WI38 (cell line): ENCODE measurements at regions not wholly inside any gene's neighbourhood (a gene's known extent, or its start where the extent isn't known, plus 50 kb on each side); places are given as distances from the start of the nearest gene placed in this dataset.
"Not testable (repeated sequence)": the region's sequence is repeated elsewhere in the genome, so short reads cannot be mapped to it uniquely, and the experiment has no call there.

Experiments used
- H3K4me3 ChIP-seq: 2 replicates; pipeline ENCODE4 v1.5.1; 2011; ENCODE audit warnings: low read depth, mild to moderate bottlenecking, control low read depth, low read length
- TF ChIP-seq, protein P1 (sequence below): IDR thresholded peaks from 2 replicates; pipeline ENCODE4 v1.5.1; 2012; ENCODE audit warnings: low read depth, mild to moderate bottlenecking, control low read depth, low read length

DNA sequence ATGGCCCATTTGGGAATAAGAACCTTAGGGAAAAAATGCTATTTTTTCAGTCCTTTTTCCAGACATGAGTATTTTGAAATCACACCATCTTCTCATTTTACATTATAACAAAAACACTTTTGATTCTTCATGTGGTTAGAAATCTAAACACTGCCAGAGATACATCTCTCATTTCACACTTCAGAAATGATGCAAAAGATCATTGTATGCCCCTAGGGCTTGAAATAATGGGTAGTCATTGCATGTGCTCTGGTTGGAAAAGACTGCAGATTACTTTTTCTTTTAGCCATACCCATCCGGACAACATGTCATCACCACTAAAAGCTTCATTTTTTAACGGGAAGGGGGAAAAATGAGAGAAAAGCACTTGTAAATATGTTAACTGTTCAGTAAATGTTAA lies 1152.2 kb upstream of the ADGRL4 start:
- TF ChIP-seq, protein P1, sequence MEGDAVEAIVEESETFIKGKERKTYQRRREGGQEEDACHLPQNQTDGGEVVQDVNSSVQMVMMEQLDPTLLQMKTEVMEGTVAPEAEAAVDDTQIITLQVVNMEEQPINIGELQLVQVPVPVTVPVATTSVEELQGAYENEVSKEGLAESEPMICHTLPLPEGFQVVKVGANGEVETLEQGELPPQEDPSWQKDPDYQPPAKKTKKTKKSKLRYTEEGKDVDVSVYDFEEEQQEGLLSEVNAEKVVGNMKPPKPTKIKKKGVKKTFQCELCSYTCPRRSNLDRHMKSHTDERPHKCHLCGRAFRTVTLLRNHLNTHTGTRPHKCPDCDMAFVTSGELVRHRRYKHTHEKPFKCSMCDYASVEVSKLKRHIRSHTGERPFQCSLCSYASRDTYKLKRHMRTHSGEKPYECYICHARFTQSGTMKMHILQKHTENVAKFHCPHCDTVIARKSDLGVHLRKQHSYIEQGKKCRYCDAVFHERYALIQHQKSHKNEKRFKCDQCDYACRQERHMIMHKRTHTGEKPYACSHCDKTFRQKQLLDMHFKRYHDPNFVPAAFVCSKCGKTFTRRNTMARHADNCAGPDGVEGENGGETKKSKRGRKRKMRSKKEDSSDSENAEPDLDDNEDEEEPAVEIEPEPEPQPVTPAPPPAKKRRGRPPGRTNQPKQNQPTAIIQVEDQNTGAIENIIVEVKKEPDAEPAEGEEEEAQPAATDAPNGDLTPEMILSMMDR, result no peak
- H3K4me3 ChIP-seq, result no peak overlapping the region

DNA sequence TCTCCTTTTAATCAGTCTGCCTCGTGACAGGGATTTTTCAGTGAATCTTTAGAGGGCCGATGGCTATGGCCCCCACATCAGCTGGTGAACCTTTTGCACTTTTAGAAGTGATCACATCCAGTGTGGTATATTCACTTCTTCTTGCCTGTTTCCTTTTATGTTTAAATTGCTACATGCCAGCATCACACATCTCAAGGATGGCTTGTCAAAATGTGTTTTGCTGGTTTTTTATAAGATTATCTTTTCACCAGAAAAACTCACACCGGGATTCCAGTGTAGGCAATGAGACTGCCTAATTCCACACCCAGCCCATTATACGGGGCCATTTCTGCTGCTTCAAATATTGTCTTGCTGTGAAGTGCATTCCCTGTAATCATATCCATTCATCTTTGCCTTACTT lies 1151.7 kb upstream of the ADGRL4 start:
- TF ChIP-seq, protein P1, result no peak
- H3K4me3 ChIP-seq, result no peak overlapping the region

DNA sequence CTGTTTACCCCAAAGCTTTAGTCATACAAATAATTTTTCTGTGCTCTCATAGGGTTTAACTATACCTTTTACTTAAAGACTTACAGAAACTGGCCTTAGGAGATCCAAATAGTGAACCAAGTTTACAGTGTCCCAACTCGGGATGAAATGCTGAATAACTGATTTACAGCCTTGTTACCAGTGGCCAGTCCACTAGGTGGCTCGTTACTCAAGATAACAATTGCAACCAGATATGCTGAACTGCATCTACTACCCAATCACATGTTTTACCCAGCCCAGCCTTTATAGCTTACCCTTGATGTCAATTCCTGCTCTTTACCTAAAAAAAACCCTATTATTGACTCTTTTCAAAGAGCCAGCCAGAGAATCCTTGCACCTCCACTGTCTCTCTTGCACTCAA lies 1148.8 kb upstream of the ADGRL4 start:
- H3K4me3 ChIP-seq, result no peak overlapping the region
- TF ChIP-seq, protein P1, result no peak

DNA sequence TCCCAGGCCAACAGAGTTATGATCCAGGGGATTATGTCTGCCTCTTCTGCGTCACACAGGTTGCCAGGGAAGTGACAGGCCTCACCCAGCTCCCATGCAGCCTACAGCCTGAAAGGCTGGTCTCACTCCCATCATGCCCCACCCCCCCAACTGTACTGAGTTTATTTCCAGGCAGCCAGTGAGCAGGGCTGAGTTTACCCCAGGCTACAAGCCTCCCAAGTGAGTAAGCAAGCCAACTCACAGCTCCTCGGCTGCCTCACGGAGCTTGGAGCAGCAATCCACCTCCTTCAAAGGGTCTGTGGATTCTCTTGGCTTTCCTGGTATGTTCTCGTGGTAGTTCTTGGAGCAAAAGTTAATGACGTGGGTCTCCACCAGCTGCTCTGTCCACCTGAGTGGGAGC lies 1147.6 kb upstream of the ADGRL4 start:
- TF ChIP-seq, protein P1, result no peak
- no peak overlapping the region for H3K4me3 ChIP-seq

DNA sequence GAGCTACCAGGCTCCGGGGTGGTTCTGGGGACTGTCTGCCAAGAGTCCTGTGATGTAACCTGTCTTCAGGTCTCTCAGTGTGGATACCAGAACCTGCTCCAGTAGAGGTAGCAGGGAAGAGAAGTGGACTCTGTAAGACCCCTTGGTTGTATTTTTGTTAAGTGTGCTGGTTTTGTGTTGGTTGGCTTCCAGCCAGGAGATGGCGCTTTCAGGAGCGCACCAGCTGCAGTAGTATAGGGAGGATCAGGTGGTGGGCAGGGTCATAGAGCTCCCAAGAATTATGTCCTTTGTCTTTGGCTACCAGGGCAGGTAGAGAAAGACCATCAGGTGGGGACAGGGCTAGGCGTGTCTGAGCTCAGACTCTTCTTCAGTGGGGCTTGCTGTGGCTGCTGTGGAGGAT lies 1147.2 kb upstream of the ADGRL4 start:
- TF ChIP-seq, protein P1, result no peak

DNA sequence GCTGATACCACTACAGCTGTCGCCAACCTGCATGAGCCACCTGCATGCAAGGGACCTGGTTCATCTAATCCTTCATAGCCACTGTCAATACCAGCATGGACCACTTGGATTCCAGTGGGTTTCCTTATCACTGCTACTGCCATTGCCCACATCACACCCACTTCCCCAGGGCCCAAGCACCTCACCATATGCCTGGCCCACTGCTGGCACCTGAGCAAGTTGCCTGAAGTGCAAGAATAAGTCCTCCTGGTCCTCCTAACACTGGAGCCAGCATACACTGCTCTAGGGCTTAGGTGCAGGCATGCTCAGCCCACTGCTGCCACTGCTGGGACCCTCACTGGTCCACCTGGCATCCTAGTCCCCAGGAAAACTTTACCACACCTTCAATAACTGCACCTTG lies 1136.8 kb upstream of the ADGRL4 start:
- H3K4me3 ChIP-seq, result no peak overlapping the region
- TF ChIP-seq, protein P1, result no peak

More for the DNA sequence above, 1147.2 kb upstream of the ADGRL4 start:
- no peak overlapping the region for H3K4me3 ChIP-seq

DNA sequence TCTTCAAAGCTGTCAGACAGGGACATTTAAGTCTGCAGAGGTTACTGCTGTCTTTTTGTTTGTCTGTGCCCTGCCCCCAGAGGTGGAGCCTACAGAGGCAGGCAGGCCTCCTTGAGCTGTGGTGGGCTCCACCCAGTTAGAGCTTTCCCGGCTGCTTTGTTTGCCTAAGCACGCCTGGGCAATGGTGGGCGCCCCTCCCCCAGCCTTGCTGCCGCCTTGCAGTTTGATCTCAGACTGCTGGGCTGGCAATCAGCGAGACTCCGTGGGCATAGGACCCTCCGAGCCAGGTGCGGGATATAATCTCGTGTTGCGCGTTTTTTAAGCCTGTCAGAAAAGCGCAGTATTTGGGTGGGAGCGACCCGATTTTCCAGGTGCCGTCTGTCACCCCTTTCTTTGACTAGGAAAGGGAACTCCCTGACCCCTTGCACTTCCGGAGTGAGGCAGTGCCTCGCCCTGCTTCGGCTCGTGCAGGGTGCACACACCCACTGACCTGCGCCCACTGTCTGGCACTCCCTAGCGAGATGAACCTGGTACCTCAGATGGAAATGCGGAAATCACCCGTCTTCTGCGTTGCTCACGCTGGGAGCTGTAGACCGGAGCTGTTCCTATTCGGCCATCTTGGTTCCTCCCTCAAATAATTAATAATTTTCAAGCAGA lies 1131.5 kb upstream of the ADGRL4 start:
- H3K4me3 ChIP-seq, result not testable (repeated sequence)
